Hepatocyte (in vitro differentiated cells): ENCODE measurements at regions not wholly inside any gene's neighbourhood (a gene's known extent, or its start where the extent isn't known, plus 50 kb on each side); places are given as distances from the start of the nearest gene placed in this dataset.

Source experiments
- DNase-seq: peaks from one replicate; pipeline ENCODE4 v3.0.0-alpha.2; 2016; ENCODE audit warnings: low spot score
- H2AFZ ChIP-seq: fragments of 200-600 bp; sonication (generic); 2 replicates; pipeline ENCODE4 v1.6.0; 2016; ENCODE audit warnings: antibody characterized with exemption, mild to moderate bottlenecking
- H3K27ac ChIP-seq: fragments of 200-600 bp; sonication (generic); 2 replicates; pipeline ENCODE4 v1.5.1; 2016; ENCODE audit warnings: mild to moderate bottlenecking
- H3K27me3 ChIP-seq: fragments of 200-600 bp; sonication (generic); 2 replicates; pipeline ENCODE4 v1.6.1; 2016
- H3K36me3 ChIP-seq: fragments of 200-600 bp; sonication (generic); replicated peaks from 2 replicates; pipeline ENCODE4 v1.5.1; 2016; ENCODE audit warnings: low read depth; ENCODE audit not compliant: insufficient read depth
- H3K4me1 ChIP-seq: fragments of 200-600 bp; sonication (generic); 2 replicates; pipeline ENCODE4 v1.5.1; 2016; ENCODE audit warnings: mild to moderate bottlenecking, moderate library complexity; ENCODE audit not compliant: insufficient read depth
- H3K4me2 ChIP-seq: fragments of 200-600 bp; sonication (generic); 2 replicates; pipeline ENCODE4 v1.6.0; 2016
- H3K4me3 ChIP-seq: fragments of 200-600 bp; sonication (generic); 2 replicates; pipeline ENCODE4 v1.5.1; 2016; ENCODE audit warnings: mild to moderate bottlenecking
- H3K79me2 ChIP-seq: fragments of 200-600 bp; sonication (generic); 2 replicates; pipeline ENCODE4 v1.6.0; 2017; ENCODE audit warnings: mild to moderate bottlenecking
- H3K9me2 ChIP-seq: fragments of 200-600 bp; sonication (generic); replicated peaks from 2 replicates; pipeline ENCODE4 v1.6.0; 2017; ENCODE audit warnings: mild to moderate bottlenecking; ENCODE audit not compliant: insufficient read depth
- H3K9me3 ChIP-seq: fragments of 200-600 bp; sonication (generic); 2 replicates; pipeline ENCODE4 v1.5.1; 2016; ENCODE audit warnings: low read depth, mild to moderate bottlenecking
- H4K20me1 ChIP-seq: fragments of 200-600 bp; sonication (generic); 2 replicates; pipeline ENCODE4 v1.6.0; 2016; ENCODE audit warnings: mild to moderate bottlenecking; ENCODE audit not compliant: insufficient read depth, poor library complexity, severe bottlenecking
- CTCF ChIP-seq: fragments of 200-600 bp; sonication (generic); IDR thresholded peaks from 2 replicates; pipeline ENCODE4 v1.5.1; 2016; ENCODE audit warnings: antibody characterized with exemption, mild to moderate bottlenecking; ENCODE audit not compliant: poor library complexity
- EZH2 ChIP-seq: fragments of 200-600 bp; sonication (generic); IDR thresholded peaks from 2 replicates; pipeline ENCODE4 v1.6.1; 2016; ENCODE audit warnings: antibody characterized with exemption, mild to moderate bottlenecking, borderline replicate concordance
- EZH2phosphoT487 ChIP-seq: fragments of 200-600 bp; sonication (generic); IDR thresholded peaks from one replicate; pipeline ENCODE4 v1.6.1; 2018; ENCODE audit warnings: antibody characterized with exemption, mild to moderate bottlenecking, low read depth, moderate library complexity; ENCODE audit not compliant: unreplicated experiment, severe bottlenecking
- WGBS: methylation state at CpG from one replicate; pipeline ENCODE4 v1.1.6; 2016; ENCODE audit warnings: low lambda C conversion rate; ENCODE audit errors: missing lambda C conversion rate; 5-methylcytosine and 5-hydroxymethylcytosine counted together

- Histone ChIP-seq H3K27ac (no peak overlapping the region), H3K4me2 (no peak overlapping the region), H3K27me3 (no peaks in the 10 kb centered on the region), H4K20me1 (no peaks in the 10 kb centered on the region), H2AFZ (no peak overlapping the region), H3K4me1 (no peaks in the 10 kb centered on the region), H3K36me3 (no peaks in the 10 kb centered on the region), H3K4me3 (no peak overlapping the region), H3K9me2 (no peaks in the 10 kb centered on the region), H3K9me3 (no peaks in the 10 kb centered on the region), H3K79me2 (no peaks in the 10 kb centered on the region)
- TF ChIP-seq EZH2: no peak
- TF ChIP-seq EZH2phosphoT487: no peak
- no peak for TF ChIP-seq CTCF
- no peak for DNase-seq
- 74% methylated on average over 3 of the region's 3 CpGs for WGBS
Observed at GRCh38 chr12:20274008-20274407, 94.3 kb upstream of the PDE3A start.

GRCh38 chr12:20278276-20278675 lies 90.1 kb upstream of the PDE3A start:
- TF ChIP-seq CTCF: no peak
- no peak for TF ChIP-seq EZH2phosphoT487
- TF ChIP-seq EZH2: no peak
- Histone ChIP-seq H3K27me3 (no peaks in the 10 kb centered on the region), H3K79me2 (no peaks in the 10 kb centered on the region), H3K9me3 (no peaks in the 10 kb centered on the region), H3K4me2 (no peak overlapping the region), H3K4me3 (no peak overlapping the region), H4K20me1 (no peaks in the 10 kb centered on the region), H3K4me1 (no peaks in the 10 kb centered on the region), H3K27ac (no peak overlapping the region), H3K9me2 (no peaks in the 10 kb centered on the region), H3K36me3 (no peaks in the 10 kb centered on the region), H2AFZ (no peak overlapping the region)
- no peak for DNase-seq
- WGBS: 82% methylated on average over 4 of the region's 4 CpGs

- Histone ChIP-seq H3K9me2 (no peaks in the 10 kb centered on the region), H3K36me3 (no peaks in the 10 kb centered on the region), H3K79me2 (no peaks in the 10 kb centered on the region), H3K4me2 (no peak overlapping the region), H3K9me3 (no peaks in the 10 kb centered on the region), H4K20me1 (no peaks in the 10 kb centered on the region), H3K27ac (no peak overlapping the region), H3K4me1 (no peaks in the 10 kb centered on the region), H3K27me3 (no peaks in the 10 kb centered on the region), H3K4me3 (no peak overlapping the region), H2AFZ (no peak overlapping the region)
- no peak for DNase-seq
- WGBS: 92% methylated on average over 3 of the region's 3 CpGs
- TF ChIP-seq EZH2: no peak
- no peak for TF ChIP-seq CTCF
- TF ChIP-seq EZH2phosphoT487: no peak
Observed at GRCh38 chr12:20280515-20280914, 87.8 kb upstream of the PDE3A start.

- Histone ChIP-seq H3K4me2 (no peak overlapping the region), H3K79me2 (no peaks in the 10 kb centered on the region), H3K36me3 (no peaks in the 10 kb centered on the region), H3K27me3 (no peaks in the 10 kb centered on the region), H3K27ac (no peak overlapping the region), H3K9me3 (no peaks in the 10 kb centered on the region), H3K4me3 (no peak overlapping the region), H4K20me1 (no peaks in the 10 kb centered on the region), H2AFZ (no peak overlapping the region), H3K4me1 (no peaks in the 10 kb centered on the region), H3K9me2 (no peaks in the 10 kb centered on the region)
- no peak for DNase-seq
- TF ChIP-seq EZH2phosphoT487 (no peak), EZH2 (no peak), CTCF (no peak)
Observed at GRCh38 chr12:20282401-20282800, 85.9 kb upstream of the PDE3A start.
